ENCODE measurements at regions not wholly inside any gene's neighbourhood (a gene's known extent, or its start where the extent isn't known, plus 50 kb on each side); places are given as distances from the start of the nearest gene placed in this dataset.

DNA sequence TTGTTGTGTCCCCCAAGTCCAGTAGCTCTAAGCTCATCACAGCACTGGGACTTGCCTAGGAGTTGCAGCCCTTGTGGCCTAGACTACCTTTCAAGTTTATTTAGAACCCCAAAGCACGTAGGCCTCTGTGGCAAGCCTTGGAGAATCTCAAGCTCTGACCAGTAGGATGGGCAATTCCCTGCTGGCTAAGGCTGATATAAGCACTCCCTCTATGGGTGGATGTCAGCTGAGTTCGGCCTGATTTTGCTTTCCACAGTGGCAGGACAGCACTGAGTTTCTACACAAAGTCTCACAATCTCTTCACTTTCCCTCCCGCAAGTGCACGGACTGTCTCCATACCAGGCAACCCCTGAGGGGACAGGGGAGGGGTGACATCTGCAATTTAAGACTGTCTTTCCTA lies 886.4 kb upstream of the LRRN3 start:
- Histone ChIP-seq H3K9ac (ENCODE audit: low read depth in 1 of 3, low read length in 3 of 3) (no peak overlapping the region), H3K27ac (ENCODE audit: low read depth, low read length) (no peak overlapping the region), H3K27me3 (ENCODE audit: control insufficient read depth in 3 of 3, insufficient read depth in 3 of 3, low read length in 3 of 3) (peaks cover 0 to 2% (median 0%) of the 10 kb centered on the region in 3 donors), H3K9me3 (ENCODE audit: control insufficient read depth in 3 of 3, low read length in 3 of 3) (no peaks in the 10 kb centered on the region), H3K36me3 (ENCODE audit: control insufficient read depth in 3 of 3, insufficient read depth in 3 of 3, low read length in 3 of 3) (no peaks in the 10 kb centered on the region), H3K4me3 (ENCODE audit: low read length in 3 of 3) (no peak overlapping the region), H3K4me1 (ENCODE audit: control insufficient read depth in 3 of 3, insufficient read depth in 3 of 3, low read length in 3 of 3) (no peaks in the 10 kb centered on the region)

DNA sequence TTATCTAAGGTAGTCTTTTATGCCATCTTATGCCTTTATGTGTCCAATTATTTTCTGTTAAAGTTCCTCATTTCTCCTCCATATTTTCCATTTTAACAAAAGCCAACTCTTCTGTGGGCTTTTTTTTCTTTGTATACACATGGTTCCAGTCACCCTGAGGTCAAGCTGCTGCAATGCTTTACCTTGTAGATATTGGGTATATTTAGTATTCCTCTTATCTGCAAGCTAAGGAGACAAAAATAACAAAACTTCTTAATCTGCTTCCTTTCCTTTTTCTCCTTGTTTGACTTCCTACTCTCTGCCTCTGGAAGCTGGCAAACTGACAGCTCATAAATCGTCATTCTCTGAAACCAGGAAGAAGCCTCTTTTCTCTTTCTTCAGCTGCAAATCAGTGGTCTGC lies 885.0 kb upstream of the LRRN3 start:
- H3K27ac ChIP-seq (ENCODE audit: low read depth, low read length), result no peak overlapping the region
- H3K4me3 ChIP-seq (ENCODE audit: low read length in 3 of 3), result no peak overlapping the region

DNA sequence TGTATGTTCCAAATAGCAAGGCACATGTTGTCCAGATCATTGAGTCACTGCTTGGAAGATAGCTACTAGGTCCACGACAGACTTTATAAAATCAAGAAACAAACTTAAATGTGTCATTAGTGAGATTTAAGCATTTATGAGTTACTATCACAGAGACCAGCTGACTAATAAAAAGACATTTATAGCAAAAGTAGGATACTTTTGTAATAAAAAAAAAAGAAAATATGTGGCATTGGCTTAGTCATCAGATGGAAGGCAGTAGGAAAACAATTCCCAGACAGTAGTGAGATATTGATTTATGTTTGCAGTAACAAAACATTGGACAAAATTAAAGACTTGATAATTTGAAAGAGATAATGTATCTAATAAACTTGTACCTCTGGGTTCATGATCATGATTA lies 881.0 kb upstream of the LRRN3 start:
- no peaks in the 10 kb centered on the region for H3K9me3 ChIP-seq (ENCODE audit: control insufficient read depth in 3 of 3, low read length in 3 of 3)
- no peak overlapping the region for H3K27ac ChIP-seq (ENCODE audit: low read depth, low read length)
- H3K4me1 ChIP-seq (ENCODE audit: control insufficient read depth in 3 of 3, insufficient read depth in 3 of 3, low read length in 3 of 3), result no peaks in the 10 kb centered on the region
- H3K9ac ChIP-seq (ENCODE audit: low read depth in 1 of 3, low read length in 3 of 3), result no peak overlapping the region
- H3K27me3 ChIP-seq (ENCODE audit: control insufficient read depth in 3 of 3, insufficient read depth in 3 of 3, low read length in 3 of 3), result no peaks in the 10 kb centered on the region
- no peaks in the 10 kb centered on the region for H3K36me3 ChIP-seq (ENCODE audit: control insufficient read depth in 3 of 3, insufficient read depth in 3 of 3, low read length in 3 of 3)
- no peak overlapping the region for H3K4me3 ChIP-seq (ENCODE audit: low read length in 3 of 3)

More for the DNA sequence above, 885.0 kb upstream of the LRRN3 start:
- Histone ChIP-seq H3K4me1 (ENCODE audit: control insufficient read depth in 3 of 3, insufficient read depth in 3 of 3, low read length in 3 of 3) (no peaks in the 10 kb centered on the region), H3K27me3 (ENCODE audit: control insufficient read depth in 3 of 3, insufficient read depth in 3 of 3, low read length in 3 of 3) (peaks cover 0 to 2% (median 0%) of the 10 kb centered on the region in 3 donors), H3K9ac (ENCODE audit: low read depth in 1 of 3, low read length in 3 of 3) (no peak overlapping the region), H3K36me3 (ENCODE audit: control insufficient read depth in 3 of 3, insufficient read depth in 3 of 3, low read length in 3 of 3) (no peaks in the 10 kb centered on the region), H3K9me3 (ENCODE audit: control insufficient read depth in 3 of 3, low read length in 3 of 3) (no peaks in the 10 kb centered on the region)

DNA sequence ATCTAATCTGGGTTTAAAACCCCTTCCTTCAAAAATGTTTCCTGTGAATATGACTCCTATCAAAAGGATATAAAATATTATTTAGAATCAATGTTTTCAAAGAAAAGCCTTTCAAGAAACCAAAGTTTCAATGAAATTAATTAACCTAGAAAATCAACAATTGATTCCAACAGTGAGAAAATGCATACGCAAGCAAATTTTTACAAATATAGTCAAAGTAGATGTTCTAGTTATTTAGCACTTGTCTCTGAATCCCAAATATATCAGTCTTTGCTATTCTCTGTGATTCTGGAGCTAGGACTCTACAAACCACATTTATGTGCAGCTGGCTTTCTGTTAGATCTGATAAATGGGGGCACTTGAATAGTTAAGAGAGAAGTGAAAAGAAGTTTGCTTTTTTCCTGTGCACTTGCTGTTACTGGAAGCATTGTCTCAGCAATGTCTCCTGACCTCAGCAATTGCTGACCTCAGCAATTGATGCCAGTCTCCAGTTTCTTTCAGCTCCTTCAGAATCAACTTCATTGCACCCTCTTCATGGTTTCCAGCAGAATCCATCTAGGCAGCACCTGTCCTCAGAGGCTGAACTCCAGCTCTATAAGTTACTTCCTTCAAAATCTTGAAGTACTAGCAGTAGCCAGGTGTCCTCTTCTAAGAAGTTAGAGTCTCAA lies 879.9 kb upstream of the LRRN3 start:
- Histone ChIP-seq H3K9ac (ENCODE audit: low read depth in 1 of 3, low read length in 3 of 3) (no peak overlapping the region), H3K27ac (ENCODE audit: low read depth, low read length) (no peak overlapping the region), H3K9me3 (ENCODE audit: control insufficient read depth in 3 of 3, low read length in 3 of 3) (no peaks in the 10 kb centered on the region), H3K27me3 (ENCODE audit: control insufficient read depth in 3 of 3, insufficient read depth in 3 of 3, low read length in 3 of 3) (no peaks in the 10 kb centered on the region), H3K4me1 (ENCODE audit: control insufficient read depth in 3 of 3, insufficient read depth in 3 of 3, low read length in 3 of 3) (no peaks in the 10 kb centered on the region), H3K4me3 (ENCODE audit: low read length in 3 of 3) (no peak overlapping the region), H3K36me3 (ENCODE audit: control insufficient read depth in 3 of 3, insufficient read depth in 3 of 3, low read length in 3 of 3) (no peaks in the 10 kb centered on the region)

DNA sequence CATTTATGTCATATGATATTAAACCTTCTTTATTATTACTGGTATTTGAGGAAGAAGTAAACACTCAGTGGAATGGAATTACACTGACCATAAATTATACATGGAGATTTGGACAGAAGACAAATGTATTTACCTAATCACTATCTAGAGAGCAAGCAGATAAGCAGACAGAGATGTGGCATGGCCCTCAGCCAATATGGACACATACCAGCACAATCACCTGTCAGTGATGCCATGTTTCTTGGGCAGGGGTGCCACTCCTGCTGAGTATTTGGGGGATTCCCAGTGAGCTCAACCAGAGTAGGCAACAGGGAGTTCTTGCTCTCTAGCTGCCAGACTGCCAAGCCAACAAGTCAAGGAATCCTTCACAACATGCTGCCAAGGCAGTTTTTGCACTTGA lies 866.3 kb upstream of the LRRN3 start:
- Histone ChIP-seq H3K4me3 (ENCODE audit: low read length in 3 of 3) (no peak overlapping the region), H3K27me3 (ENCODE audit: control insufficient read depth in 3 of 3, insufficient read depth in 3 of 3, low read length in 3 of 3) (no peaks in the 10 kb centered on the region), H3K27ac (ENCODE audit: low read depth, low read length) (no peak overlapping the region), H3K36me3 (ENCODE audit: control insufficient read depth in 3 of 3, insufficient read depth in 3 of 3, low read length in 3 of 3) (no peaks in the 10 kb centered on the region), H3K9me3 (ENCODE audit: control insufficient read depth in 3 of 3, low read length in 3 of 3) (no peaks in the 10 kb centered on the region), H3K4me1 (ENCODE audit: control insufficient read depth in 3 of 3, insufficient read depth in 3 of 3, low read length in 3 of 3) (no peaks in the 10 kb centered on the region), H3K9ac (ENCODE audit: low read depth in 1 of 3, low read length in 3 of 3) (no peak overlapping the region)

DNA sequence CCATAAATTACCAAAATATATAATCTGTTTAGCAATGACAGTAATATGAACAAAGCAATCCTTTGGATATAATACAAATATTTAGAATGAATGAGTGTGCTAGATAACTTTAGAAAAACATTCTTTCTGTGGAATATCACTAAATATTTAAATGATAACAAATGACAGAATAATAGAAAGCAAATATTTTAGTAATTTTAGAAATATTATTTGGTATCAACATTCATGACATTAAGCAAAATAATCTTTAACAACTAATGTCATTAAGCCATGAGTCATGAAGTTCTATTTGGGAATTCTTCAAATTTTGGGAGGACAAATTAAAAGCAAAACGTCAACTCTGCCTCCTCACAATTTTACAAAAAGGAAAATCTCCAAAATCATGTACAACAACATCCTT lies 844.8 kb upstream of the LRRN3 start:
- H3K27ac ChIP-seq (ENCODE audit: low read depth, low read length), result no peak overlapping the region
- no peaks in the 10 kb centered on the region for H3K36me3 ChIP-seq (ENCODE audit: control insufficient read depth in 3 of 3, insufficient read depth in 3 of 3, low read length in 3 of 3)
- H3K4me1 ChIP-seq (ENCODE audit: control insufficient read depth in 3 of 3, insufficient read depth in 3 of 3, low read length in 3 of 3), result no peaks in the 10 kb centered on the region
- H3K9ac ChIP-seq (ENCODE audit: low read depth in 1 of 3, low read length in 3 of 3), result no peak overlapping the region
- no peaks in the 10 kb centered on the region for H3K9me3 ChIP-seq (ENCODE audit: control insufficient read depth in 3 of 3, low read length in 3 of 3)
- no peak overlapping the region for H3K4me3 ChIP-seq (ENCODE audit: low read length in 3 of 3)
- no peaks in the 10 kb centered on the region for H3K27me3 ChIP-seq (ENCODE audit: control insufficient read depth in 3 of 3, insufficient read depth in 3 of 3, low read length in 3 of 3)

DNA sequence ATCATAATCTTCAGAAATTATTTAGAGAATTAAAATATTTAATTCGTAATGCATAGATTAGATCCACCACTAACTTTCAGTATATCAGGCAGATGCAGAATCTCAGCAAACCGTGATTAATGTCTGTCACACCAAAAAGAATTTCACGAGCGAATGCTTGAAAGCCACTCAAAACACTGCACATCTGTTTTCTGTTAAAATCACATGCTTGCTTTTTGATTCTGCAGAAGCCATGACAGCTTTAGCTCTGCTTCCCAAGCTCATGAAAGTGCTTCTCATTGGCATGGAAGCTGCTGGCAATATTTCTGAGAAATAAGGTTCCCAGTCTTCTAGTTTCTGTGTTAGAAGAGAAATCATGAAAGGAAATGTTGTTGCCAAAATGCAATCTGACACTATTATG lies 837.8 kb upstream of the LRRN3 start:
- no peak overlapping the region for H3K9ac ChIP-seq (ENCODE audit: low read depth in 1 of 3, low read length in 3 of 3)
- H3K27me3 ChIP-seq (ENCODE audit: control insufficient read depth in 3 of 3, insufficient read depth in 3 of 3, low read length in 3 of 3), result no peaks in the 10 kb centered on the region
- no peak overlapping the region for H3K27ac ChIP-seq (ENCODE audit: low read depth, low read length)
- no peaks in the 10 kb centered on the region for H3K9me3 ChIP-seq (ENCODE audit: control insufficient read depth in 3 of 3, low read length in 3 of 3)
- no peaks in the 10 kb centered on the region for H3K36me3 ChIP-seq (ENCODE audit: control insufficient read depth in 3 of 3, insufficient read depth in 3 of 3, low read length in 3 of 3)
- H3K4me3 ChIP-seq (ENCODE audit: low read length in 3 of 3), result no peak overlapping the region
- H3K4me1 ChIP-seq (ENCODE audit: control insufficient read depth in 3 of 3, insufficient read depth in 3 of 3, low read length in 3 of 3), result no peaks in the 10 kb centered on the region

DNA sequence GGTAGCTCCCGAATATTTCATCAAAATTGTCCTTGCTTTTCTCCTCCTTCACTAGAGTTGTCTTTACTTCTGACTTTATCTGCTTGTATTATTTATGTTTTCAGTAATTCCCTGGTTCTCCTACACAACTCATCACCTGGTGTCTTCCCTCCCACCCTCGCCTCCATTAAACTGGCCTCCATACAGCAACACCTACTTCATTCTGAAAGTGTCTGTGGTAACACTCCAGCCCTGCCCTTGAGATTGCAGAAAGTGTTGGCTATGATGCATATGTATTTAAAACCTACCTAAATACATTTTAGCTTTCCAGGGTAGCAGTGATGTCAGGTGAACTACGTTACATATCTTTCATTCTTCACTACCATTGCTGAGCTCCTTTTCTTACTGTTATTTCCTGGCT lies 833.3 kb upstream of the LRRN3 start:
- Histone ChIP-seq H3K9me3 (ENCODE audit: control insufficient read depth in 3 of 3, low read length in 3 of 3) (no peaks in the 10 kb centered on the region), H3K36me3 (ENCODE audit: control insufficient read depth in 3 of 3, insufficient read depth in 3 of 3, low read length in 3 of 3) (no peaks in the 10 kb centered on the region), H3K4me1 (ENCODE audit: control insufficient read depth in 3 of 3, insufficient read depth in 3 of 3, low read length in 3 of 3) (no peaks in the 10 kb centered on the region), H3K27ac (ENCODE audit: low read depth, low read length) (no peak overlapping the region), H3K4me3 (ENCODE audit: low read length in 3 of 3) (no peak overlapping the region), H3K9ac (ENCODE audit: low read depth in 1 of 3, low read length in 3 of 3) (no peak overlapping the region), H3K27me3 (ENCODE audit: control insufficient read depth in 3 of 3, insufficient read depth in 3 of 3, low read length in 3 of 3) (no peaks in the 10 kb centered on the region)

DNA sequence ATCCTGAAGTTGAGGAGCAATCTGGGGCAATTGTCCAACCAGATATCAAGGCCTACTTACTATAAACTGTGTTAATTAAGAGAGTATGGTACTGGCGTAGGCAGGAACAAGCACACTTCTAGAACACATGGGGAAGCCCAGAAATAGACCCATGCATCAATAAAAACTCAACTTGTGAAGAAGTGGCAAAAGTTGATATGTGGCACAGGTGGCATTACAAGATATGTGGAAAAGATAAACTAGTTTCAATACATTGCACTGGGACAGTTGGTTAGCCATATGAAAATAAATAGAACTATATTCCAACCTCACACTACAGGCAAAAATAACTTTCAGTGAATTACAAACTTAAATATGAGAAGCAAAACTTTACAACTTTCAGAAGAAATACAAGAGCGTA lies 828.7 kb upstream of the LRRN3 start:
- H3K27ac ChIP-seq (ENCODE audit: low read depth, low read length), result no peak overlapping the region
- no peaks in the 10 kb centered on the region for H3K36me3 ChIP-seq (ENCODE audit: control insufficient read depth in 3 of 3, insufficient read depth in 3 of 3, low read length in 3 of 3)
- no peak overlapping the region for H3K4me3 ChIP-seq (ENCODE audit: low read length in 3 of 3)
- no peaks in the 10 kb centered on the region for H3K9me3 ChIP-seq (ENCODE audit: control insufficient read depth in 3 of 3, low read length in 3 of 3)
- no peaks in the 10 kb centered on the region for H3K4me1 ChIP-seq (ENCODE audit: control insufficient read depth in 3 of 3, insufficient read depth in 3 of 3, low read length in 3 of 3)
- H3K27me3 ChIP-seq (ENCODE audit: control insufficient read depth in 3 of 3, insufficient read depth in 3 of 3, low read length in 3 of 3), result no peaks in the 10 kb centered on the region
- no peak overlapping the region for H3K9ac ChIP-seq (ENCODE audit: low read depth in 1 of 3, low read length in 3 of 3)

DNA sequence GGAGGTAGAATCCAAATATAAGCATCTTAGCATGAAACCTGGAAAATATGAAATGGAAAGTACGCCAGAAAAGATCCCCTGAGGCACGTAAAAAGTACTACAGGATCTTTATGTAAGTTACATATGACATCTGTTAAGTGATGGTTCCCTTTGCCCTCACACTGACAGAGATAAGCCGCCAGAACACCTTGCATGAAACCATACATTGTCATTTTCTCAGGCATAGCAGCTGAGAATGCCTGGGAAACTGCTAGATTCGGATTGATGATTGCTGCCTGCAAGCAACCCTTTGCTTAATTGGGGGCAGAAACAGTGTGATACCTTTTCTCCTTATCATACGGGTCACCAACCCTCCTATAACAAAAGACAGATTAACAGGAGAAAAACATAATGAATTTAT lies 826.6 kb upstream of the LRRN3 start:
- H3K4me3 ChIP-seq (ENCODE audit: low read length in 3 of 3), result no peak overlapping the region
- H3K27ac ChIP-seq (ENCODE audit: low read depth, low read length), result no peak overlapping the region
- H3K9ac ChIP-seq (ENCODE audit: low read depth in 1 of 3, low read length in 3 of 3), result no peak overlapping the region
- H3K36me3 ChIP-seq (ENCODE audit: control insufficient read depth in 3 of 3, insufficient read depth in 3 of 3, low read length in 3 of 3), result no peaks in the 10 kb centered on the region
- H3K4me1 ChIP-seq (ENCODE audit: control insufficient read depth in 3 of 3, insufficient read depth in 3 of 3, low read length in 3 of 3), result no peaks in the 10 kb centered on the region
- H3K9me3 ChIP-seq (ENCODE audit: control insufficient read depth in 3 of 3, low read length in 3 of 3), result no peaks in the 10 kb centered on the region
- H3K27me3 ChIP-seq (ENCODE audit: control insufficient read depth in 3 of 3, insufficient read depth in 3 of 3, low read length in 3 of 3), result no peaks in the 10 kb centered on the region

DNA sequence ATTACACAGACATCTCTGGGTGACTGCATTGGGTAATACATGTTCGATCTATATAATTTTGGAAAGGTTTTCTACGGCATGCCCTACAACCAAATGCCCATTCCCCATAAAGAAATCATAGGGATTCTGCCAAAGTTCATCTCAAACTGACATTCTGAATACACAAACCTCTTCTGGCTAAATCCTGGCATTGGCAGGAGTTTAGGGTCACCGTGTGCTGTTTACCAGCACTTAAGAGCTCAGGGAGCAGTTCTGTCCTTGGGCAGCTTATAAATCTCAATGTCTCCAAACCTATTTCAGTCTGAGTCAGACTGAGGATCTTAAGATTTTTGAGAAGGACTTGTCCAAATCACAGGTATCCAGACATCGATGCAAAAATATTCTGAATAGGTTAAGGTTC lies 809.6 kb upstream of the LRRN3 start:
- H3K36me3 ChIP-seq (ENCODE audit: control insufficient read depth in 3 of 3, insufficient read depth in 3 of 3, low read length in 3 of 3), result no peaks in the 10 kb centered on the region
- no peak overlapping the region for H3K4me3 ChIP-seq (ENCODE audit: low read length in 3 of 3)
- no peaks in the 10 kb centered on the region for H3K4me1 ChIP-seq (ENCODE audit: control insufficient read depth in 3 of 3, insufficient read depth in 3 of 3, low read length in 3 of 3)
- no peaks in the 10 kb centered on the region for H3K27me3 ChIP-seq (ENCODE audit: control insufficient read depth in 3 of 3, insufficient read depth in 3 of 3, low read length in 3 of 3)
- no peak overlapping the region for H3K9ac ChIP-seq (ENCODE audit: low read depth in 1 of 3, low read length in 3 of 3)
- no peaks in the 10 kb centered on the region for H3K9me3 ChIP-seq (ENCODE audit: control insufficient read depth in 3 of 3, low read length in 3 of 3)
- H3K27ac ChIP-seq (ENCODE audit: low read depth, low read length), result no peak overlapping the region
